Lower lobe of right lung (tissue), 2 donors: ENCODE measurements at regions not wholly inside any gene's neighbourhood (a gene's known extent, or its start where the extent isn't known, plus 50 kb on each side); places are given as distances from the start of the nearest gene placed in this dataset.

Experiments used
- ATAC-seq, 2 donors: fragments of 200-7000 bp; cut with Tn5 transposase; one replicate each; pipeline ENCODE4 v1.9.1; 2020 to 2022; ENCODE audit warnings: mild to moderate bottlenecking in 2 of 2, moderate library complexity in 2 of 2
- DNase-seq: peaks from one replicate; pipeline ENCODE4 v3.0.0-alpha.2; 2020
- H3K27ac ChIP-seq: fragments of 200-600 bp; one replicate; pipeline ENCODE4 v1.8.0; 2022
- H3K27me3 ChIP-seq: fragments of 200-600 bp; one replicate; pipeline ENCODE4 v1.8.0; 2022; ENCODE audit warnings: low read depth
- H3K36me3 ChIP-seq: fragments of 200-600 bp; one replicate; pipeline ENCODE4 v1.8.0; 2022; ENCODE audit warnings: mild to moderate bottlenecking
- H3K4me1 ChIP-seq: fragments of 200-600 bp; one replicate; pipeline ENCODE4 v1.8.0; 2022
- H3K4me3 ChIP-seq: fragments of 200-600 bp; one replicate; pipeline ENCODE4 v1.8.0; 2022; ENCODE audit warnings: mild to moderate bottlenecking
- H3K9me3 ChIP-seq: fragments of 200-600 bp; one replicate; pipeline ENCODE4 v1.8.0; 2022
- CTCF ChIP-seq: fragments of 200-600 bp; IDR thresholded peaks from one replicate; pipeline ENCODE4 v1.8.0; 2022; ENCODE audit warnings: antibody characterized with exemption, mild to moderate bottlenecking
- intact Hi-C: fragments of 100-400 bp; cut with DNase I; formaldehyde crosslinking; loops from one replicate; pipeline ENCODE4 v1.11.0; 2022
- donor health status: DM: no; HTN: yes; CAD: no; lungs with severe emphysema.

GRCh38 chr3:89577637-89578530 lies 470.5 kb downstream of the EPHA3 start:
- H3K4me1 ChIP-seq, result no peaks in the 10 kb centered on the region
- H3K36me3 ChIP-seq, result no peaks in the 10 kb centered on the region
- no peak for ATAC-seq
- no peak for DNase-seq
- intact Hi-C loops, result no loop called here
- no peak overlapping the region for H3K4me3 ChIP-seq
- no peak overlapping the region for H3K27ac ChIP-seq
- H3K9me3 ChIP-seq, result no peaks in the 10 kb centered on the region
- no peaks in the 10 kb centered on the region for H3K27me3 ChIP-seq
- TF ChIP-seq CTCF, result no peak

GRCh38 chr3:89580859-89581258 lies 473.4 kb downstream of the EPHA3 start:
- ATAC-seq (no peak), DNase-seq (no peak)
- no peak for TF ChIP-seq CTCF
- Histone ChIP-seq H3K27me3 (no peaks in the 10 kb centered on the region), H3K4me3 (no peak overlapping the region), H3K9me3 (no peaks in the 10 kb centered on the region), H3K4me1 (no peaks in the 10 kb centered on the region), H3K36me3 (no peaks in the 10 kb centered on the region), H3K27ac (no peak overlapping the region)
- intact Hi-C loops, result no loop called here

GRCh38 chr3:89584398-89584797 lies 477.0 kb downstream of the EPHA3 start:
- TF ChIP-seq CTCF, result no peak
- ATAC-seq (no peak), DNase-seq (no peak)
- no peaks in the 10 kb centered on the region for H3K36me3 ChIP-seq
- no peak overlapping the region for H3K4me3 ChIP-seq
- no peaks in the 10 kb centered on the region for H3K4me1 ChIP-seq
- H3K9me3 ChIP-seq, result no peaks in the 10 kb centered on the region
- no peaks in the 10 kb centered on the region for H3K27me3 ChIP-seq
- no peak overlapping the region for H3K27ac ChIP-seq
- intact Hi-C loops, result no loop called here

- Histone ChIP-seq H3K27ac (no peak overlapping the region), H3K4me3 (no peak overlapping the region), H3K27me3 (no peaks in the 10 kb centered on the region), H3K36me3 (no peaks in the 10 kb centered on the region), H3K4me1 (no peaks in the 10 kb centered on the region), H3K9me3 (no peaks in the 10 kb centered on the region)
- ATAC-seq, result no peak
- no peak for DNase-seq
- TF ChIP-seq CTCF, result no peak
- intact Hi-C loops, result no loop called here
Observed at GRCh38 chr3:89586256-89586655, 478.8 kb downstream of the EPHA3 start.

GRCh38 chr3:89586676-89587075 lies 479.3 kb downstream of the EPHA3 start:
- DNase-seq, result no peak
- H3K36me3 ChIP-seq, result no peaks in the 10 kb centered on the region
- no peaks in the 10 kb centered on the region for H3K4me1 ChIP-seq
- no peaks in the 10 kb centered on the region for H3K27me3 ChIP-seq
- no peak for ATAC-seq
- H3K4me3 ChIP-seq, result no peak overlapping the region
- no peak for TF ChIP-seq CTCF
- intact Hi-C loops, result no loop called here
- no peaks in the 10 kb centered on the region for H3K9me3 ChIP-seq
- H3K27ac ChIP-seq, result no peak overlapping the region
